Stimulated activated CD4-positive, alpha-beta T cell treated with anti-CD3 and anti-CD28 coated beads, Interleukin-1b, Interleukin-23, amount 100 ng/mL, for 48 hours (primary cell): ENCODE measurements at regions not wholly inside any gene's neighbourhood (a gene's known extent, or its start where the extent isn't known, plus 50 kb on each side); places are given as distances from the start of the nearest gene placed in this dataset.

Experiments
- DNase-seq: peaks from one replicate; pipeline ENCODE4 v3.0.0-alpha.2; 2020

DNA sequence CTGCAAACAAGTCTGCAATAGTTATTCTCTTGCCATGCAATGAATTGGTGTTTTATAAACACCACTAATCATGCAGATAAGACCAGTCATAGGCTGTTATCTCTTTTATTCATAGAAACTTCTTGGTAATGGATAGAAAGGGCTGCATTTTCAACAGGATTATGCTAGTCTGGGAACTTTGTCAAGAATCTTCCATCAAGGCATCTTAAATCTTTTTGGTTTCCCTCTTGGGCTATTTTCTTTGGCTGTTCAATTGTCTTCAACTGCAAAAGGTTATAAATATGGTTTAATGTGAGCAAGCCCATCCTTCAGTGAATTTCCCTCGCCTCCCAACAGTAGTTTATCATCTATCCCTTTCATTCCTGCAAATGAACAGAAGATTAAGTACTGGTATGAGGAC lies 59.0 kb upstream of the MINAR1 start:
- DNase-seq: no peak

DNA sequence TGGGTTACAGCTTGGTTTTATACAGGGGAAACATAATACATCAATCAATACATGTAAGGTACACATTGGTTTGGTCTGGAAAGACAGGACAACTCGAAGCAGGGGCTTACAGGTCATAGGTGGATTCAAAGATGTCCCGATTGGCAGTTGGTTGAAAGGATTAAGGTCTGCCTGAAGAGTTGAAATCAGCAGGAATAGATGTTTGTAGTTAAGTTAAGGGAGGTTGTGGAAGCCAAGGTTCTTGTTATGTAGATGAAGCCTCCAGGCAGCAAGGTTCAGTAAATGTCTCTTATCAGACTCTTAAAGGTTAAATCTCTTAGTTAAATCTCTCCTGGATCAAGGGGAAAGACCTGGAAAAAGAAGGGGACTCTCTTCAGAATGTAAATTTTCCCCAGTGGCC lies 58.4 kb upstream of the MINAR1 start:
- no peak for DNase-seq

DNA sequence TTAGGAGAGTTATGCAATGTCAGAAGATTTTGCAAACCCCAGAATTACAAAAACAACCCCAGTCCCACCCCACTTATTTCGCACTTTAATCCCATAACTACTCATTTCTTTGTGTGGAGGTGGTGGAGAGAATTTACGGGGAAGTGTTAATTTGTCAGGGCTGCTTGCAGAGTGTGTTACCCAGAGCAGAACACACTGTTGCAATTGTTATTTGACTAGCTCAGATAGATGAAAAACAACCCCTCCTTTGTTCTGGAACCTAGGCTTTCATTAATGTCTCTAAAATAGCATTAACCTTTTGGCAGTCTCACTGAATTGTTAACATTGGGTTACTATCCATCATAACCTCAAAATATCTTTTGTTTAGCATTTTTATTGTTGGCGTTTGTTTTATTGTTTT lies 55.8 kb upstream of the MINAR1 start:
- no peak for DNase-seq

DNA sequence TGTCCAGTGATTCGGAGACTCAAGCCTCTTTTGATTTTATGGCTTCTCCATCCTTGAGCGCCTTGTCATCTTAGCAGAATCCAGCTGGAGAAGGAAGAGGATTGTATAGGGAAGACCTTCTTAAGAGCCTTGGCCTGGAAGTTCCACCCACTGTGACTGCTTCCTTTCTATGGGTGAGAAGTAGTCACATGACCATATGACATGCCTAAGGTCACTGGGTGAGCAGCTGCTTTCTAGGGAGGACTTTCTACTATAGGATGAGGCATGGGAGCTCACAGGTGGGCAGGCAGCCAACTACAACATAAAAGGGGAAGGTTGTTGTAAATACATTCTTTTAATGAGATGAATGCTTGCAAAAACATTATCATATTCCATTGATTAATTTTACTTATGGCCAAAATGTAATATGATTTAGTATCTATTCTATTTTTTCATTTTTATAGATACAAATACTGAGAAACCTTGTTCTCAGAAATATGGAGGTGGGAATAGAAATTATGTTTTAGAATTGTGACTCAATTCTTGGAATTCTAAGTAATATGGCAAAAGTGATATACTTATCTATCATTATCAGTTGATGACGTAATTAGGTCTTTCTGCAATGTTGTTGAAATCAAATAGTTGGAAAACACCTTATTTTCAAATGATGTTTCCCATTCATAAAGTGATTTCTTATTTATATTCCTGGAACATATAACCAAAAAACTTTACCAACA lies 53.6 kb upstream of the MINAR1 start:
- no peak for DNase-seq

DNA sequence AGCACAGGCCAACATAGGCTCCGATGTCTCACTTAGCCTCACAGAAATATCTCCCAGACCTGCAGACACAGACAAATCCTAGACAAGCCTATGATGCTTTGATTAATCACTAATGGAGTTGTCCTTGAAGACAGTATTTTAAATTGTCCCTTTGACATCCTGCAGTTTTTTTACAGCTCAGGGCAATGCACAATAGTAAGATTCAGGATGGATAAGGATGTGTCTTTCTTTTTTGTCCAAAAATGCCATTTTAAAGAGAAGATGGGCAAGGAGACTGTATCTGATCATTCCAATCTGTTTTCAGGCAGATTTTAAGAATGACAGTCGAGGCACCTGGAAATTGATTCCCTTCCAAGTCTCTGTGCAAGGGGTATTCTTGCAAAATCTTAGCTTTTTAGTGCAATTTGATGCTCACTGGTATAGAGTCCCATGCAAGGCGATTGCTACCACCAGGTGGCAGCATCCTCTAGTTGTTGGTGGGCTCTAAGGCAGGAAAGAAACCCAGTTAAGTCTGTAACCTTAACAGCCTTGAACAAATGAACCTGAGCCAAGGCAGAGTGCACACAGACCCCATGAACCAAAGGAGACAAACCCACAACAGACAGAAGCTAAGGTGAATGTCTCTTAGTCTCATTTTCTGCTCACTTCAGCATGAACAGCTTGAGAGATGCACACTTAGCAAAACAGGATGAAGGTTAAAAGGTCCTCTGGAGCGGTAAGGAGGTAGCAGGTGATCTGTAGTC lies 51.2 kb upstream of the MINAR1 start:
- peak; percentile 65 for DNase-seq

DNA sequence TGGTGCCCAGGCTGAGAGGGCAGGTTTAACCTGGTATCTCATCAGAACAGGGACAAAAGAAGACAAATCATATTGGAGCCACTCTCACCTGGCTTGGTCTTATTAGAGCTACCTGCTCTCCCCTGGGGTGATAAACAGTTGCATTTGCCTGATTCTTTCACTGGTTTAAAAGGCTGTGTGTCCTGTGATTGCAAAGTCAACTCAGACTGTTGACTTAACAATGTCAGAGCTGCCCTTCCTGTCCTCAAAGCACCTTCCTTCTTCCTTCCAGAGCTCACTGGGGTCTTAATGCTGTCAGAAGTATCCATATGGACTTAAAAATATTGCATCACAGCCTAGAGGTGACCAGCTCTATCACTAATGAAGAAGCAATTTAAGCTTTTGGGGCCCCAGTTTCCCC lies 50.5 kb upstream of the MINAR1 start:
- no peak for DNase-seq
